ENCODE measurements at regions not wholly inside any gene's neighbourhood (a gene's known extent, or its start where the extent isn't known, plus 50 kb on each side); places are given as distances from the start of the nearest gene placed in this dataset.

DNA sequence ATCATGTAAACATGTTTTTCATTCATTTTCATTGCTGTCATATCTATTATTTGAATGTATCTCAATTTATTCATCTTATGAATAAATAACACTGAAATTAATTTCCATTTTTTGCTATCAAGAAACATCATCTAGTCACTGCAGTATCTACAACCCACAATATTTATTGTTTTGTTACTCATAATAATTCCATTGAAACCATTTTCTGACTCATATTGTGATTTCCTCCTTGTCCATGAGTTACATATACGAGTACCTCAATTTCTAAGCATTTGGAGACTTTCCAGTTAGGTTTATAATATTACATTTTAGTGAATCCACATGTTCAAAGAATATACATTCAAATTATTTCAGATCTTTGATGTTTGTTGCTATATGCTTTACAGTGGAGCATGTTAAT lies 1524.0 kb downstream of the SLITRK1 start:
- no peaks in the 10 kb centered on the region for H3K27me3 ChIP-seq
- H3K4me3 ChIP-seq = no peak overlapping the region
- no peaks in the 10 kb centered on the region for H3K4me1 ChIP-seq
- no peak for DNase-seq
- intact Hi-C loops (cut with DNase I) = no loop called here
- H3K36me3 ChIP-seq = no peaks in the 10 kb centered on the region
- H3K27ac ChIP-seq = no peak overlapping the region
- H3K9me3 ChIP-seq = no peaks in the 10 kb centered on the region
- TF ChIP-seq, protein P1, sequence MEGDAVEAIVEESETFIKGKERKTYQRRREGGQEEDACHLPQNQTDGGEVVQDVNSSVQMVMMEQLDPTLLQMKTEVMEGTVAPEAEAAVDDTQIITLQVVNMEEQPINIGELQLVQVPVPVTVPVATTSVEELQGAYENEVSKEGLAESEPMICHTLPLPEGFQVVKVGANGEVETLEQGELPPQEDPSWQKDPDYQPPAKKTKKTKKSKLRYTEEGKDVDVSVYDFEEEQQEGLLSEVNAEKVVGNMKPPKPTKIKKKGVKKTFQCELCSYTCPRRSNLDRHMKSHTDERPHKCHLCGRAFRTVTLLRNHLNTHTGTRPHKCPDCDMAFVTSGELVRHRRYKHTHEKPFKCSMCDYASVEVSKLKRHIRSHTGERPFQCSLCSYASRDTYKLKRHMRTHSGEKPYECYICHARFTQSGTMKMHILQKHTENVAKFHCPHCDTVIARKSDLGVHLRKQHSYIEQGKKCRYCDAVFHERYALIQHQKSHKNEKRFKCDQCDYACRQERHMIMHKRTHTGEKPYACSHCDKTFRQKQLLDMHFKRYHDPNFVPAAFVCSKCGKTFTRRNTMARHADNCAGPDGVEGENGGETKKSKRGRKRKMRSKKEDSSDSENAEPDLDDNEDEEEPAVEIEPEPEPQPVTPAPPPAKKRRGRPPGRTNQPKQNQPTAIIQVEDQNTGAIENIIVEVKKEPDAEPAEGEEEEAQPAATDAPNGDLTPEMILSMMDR (IDR thresholded peaks at IDR 0.05) = no peak
- H3K9ac ChIP-seq (ENCODE audit: low read depth in 2 of 2, low read length in 2 of 2) = no peak overlapping the region

DNA sequence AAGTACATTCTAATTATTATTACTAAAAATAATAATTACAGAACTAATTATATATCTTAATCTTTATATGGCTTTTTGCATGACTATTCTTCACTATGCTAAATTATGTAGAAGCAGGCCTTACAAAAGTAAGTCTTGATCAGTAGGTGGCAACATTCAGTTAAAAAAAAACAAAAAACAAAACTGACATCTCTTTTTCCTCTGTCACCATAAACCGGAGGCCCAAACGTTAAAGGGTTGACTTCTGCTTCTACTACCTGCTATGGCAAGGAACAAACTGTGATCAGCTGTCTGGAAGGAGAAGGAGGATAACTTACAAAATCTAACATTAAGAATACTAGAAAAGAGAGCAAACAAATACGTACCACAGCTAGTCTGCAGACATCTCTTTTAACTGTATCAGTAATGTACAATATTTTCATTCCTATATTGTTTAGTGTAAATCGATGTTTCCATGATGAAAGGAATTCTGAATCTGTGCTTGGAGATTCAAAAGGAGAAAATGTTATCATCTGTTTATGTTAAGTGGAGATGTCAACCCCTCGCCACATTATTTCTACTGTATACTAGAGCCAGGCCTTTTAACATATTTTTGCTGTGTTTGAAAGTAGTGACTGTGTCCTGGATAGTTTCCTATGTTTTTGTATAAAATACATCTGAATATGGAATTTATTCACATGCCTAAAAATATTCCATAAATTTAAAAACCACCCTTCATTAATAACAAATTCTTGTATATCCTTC lies 1525.4 kb downstream of the SLITRK1 start:
- Histone ChIP-seq H3K36me3 (no peaks in the 10 kb centered on the region), H3K9ac (ENCODE audit: low read depth in 2 of 2, low read length in 2 of 2) (no peak overlapping the region), H3K9me3 (no peaks in the 10 kb centered on the region), H3K27me3 (no peaks in the 10 kb centered on the region), H3K4me1 (no peaks in the 10 kb centered on the region), H3K27ac (no peak overlapping the region), H3K4me3 (no peak overlapping the region)
- intact Hi-C loops (cut with DNase I) = no loop called here
- TF ChIP-seq, protein P1 (IDR thresholded peaks at IDR 0.05) = no peak
- no peak for DNase-seq

DNA sequence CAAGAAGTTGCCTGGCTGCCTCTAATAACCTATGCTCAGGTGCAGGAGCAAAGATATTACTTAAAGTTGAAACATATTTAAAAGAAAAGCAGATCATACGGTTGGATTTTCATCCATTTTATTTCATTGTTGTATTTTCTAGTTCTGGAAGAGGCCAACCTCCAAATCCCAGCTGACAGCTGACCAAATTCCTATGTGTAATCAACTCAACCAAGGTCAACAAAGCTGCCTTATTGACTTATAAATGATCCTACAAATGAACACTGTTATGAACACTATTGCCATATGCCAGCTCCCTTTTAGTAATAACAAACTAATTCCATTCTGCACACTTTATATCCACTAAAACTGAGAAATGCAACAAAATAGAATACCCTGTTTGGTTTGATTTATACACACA lies 1537.4 kb downstream of the SLITRK1 start:
- TF ChIP-seq, protein P1 (IDR thresholded peaks at IDR 0.05) = no peak
- DNase-seq = no peak
- Histone ChIP-seq H3K27me3 (no peaks in the 10 kb centered on the region), H3K36me3 (no peaks in the 10 kb centered on the region), H3K27ac (no peak overlapping the region), H3K4me1 (no peaks in the 10 kb centered on the region), H3K9ac (ENCODE audit: low read depth in 2 of 2, low read length in 2 of 2) (no peak overlapping the region), H3K9me3 (no peaks in the 10 kb centered on the region), H3K4me3 (no peak overlapping the region)
- intact Hi-C loops (cut with DNase I) = no loop called here

DNA sequence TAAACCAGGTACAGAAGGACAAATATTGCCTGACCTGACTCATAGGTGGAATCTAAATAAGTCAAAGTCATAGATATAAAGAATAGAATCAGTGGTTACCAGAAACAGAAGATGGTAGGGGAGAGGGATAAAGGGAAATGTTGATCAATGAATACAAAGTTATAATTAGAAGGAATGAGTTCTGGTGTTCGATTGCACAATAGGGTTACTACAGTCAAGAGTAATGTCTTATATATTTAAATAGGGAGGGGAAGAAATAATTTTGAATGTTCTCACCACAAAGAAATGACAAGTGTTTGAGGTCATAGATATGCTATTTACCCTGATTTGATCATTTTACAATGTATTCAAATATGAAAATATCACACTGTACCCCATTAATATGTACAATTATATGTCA lies 1541.2 kb downstream of the SLITRK1 start:
- Histone ChIP-seq H3K9ac (ENCODE audit: low read depth in 2 of 2, low read length in 2 of 2) (no peak overlapping the region), H3K9me3 (no peaks in the 10 kb centered on the region), H3K36me3 (no peaks in the 10 kb centered on the region), H3K4me3 (no peak overlapping the region), H3K4me1 (no peaks in the 10 kb centered on the region), H3K27me3 (no peaks in the 10 kb centered on the region), H3K27ac (no peak overlapping the region)
- TF ChIP-seq, protein P1 (IDR thresholded peaks at IDR 0.05) = no peak
- DNase-seq = no peak
- intact Hi-C loops (cut with DNase I) = no loop called here

DNA sequence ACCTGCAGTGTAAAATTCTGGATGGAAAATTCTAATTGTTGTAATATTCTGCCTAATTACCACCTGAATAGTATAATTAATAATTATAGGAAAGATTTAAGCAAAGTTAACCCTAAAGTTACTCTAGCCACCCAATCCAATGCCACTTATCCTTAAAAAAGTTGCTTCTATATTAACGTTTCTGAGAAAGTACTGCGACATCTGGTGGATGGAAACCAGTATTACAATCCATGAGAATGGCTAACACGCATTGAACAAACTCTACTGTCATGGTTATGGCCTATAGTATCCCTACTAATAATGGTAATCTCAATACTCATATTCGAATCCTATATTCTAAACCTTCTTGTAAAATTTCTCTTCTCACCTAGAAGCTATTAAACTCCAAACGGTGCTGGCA lies 1551.8 kb downstream of the SLITRK1 start:
- Histone ChIP-seq H3K4me3 (no peak overlapping the region), H3K9me3 (no peaks in the 10 kb centered on the region), H3K27me3 (no peaks in the 10 kb centered on the region), H3K27ac (no peak overlapping the region), H3K4me1 (no peaks in the 10 kb centered on the region), H3K36me3 (no peaks in the 10 kb centered on the region), H3K9ac (ENCODE audit: low read depth in 2 of 2, low read length in 2 of 2) (no peak overlapping the region)
- no peak for DNase-seq
- TF ChIP-seq, protein P1 (IDR thresholded peaks at IDR 0.05) = no peak
- intact Hi-C loops (cut with DNase I) = no loop called here

Measured in colonic mucosa (tissue), 4 donors.